MG63 (cell line): ENCODE measurements at regions not wholly inside any gene's neighbourhood (a gene's known extent, or its start where the extent isn't known, plus 50 kb on each side); places are given as distances from the start of the nearest gene placed in this dataset.
"Not testable (repeated sequence)": the region's sequence is repeated elsewhere in the genome, so short reads cannot be mapped to it uniquely, and the experiment has no call there.

ENCODE experiments used
- DNase-seq: peaks from one replicate; pipeline ENCODE4 v3.0.0-alpha.2; 2020
- H3K27me3 ChIP-seq: fragments of 250-450 bp; sonication (Bioruptor Pico); 2 replicates; pipeline ENCODE4 v1.5.1; 2020; ENCODE audit warnings: mild to moderate bottlenecking, moderate library complexity
- H3K36me3 ChIP-seq: fragments of 250-450 bp; sonication (Bioruptor Pico); 2 replicates; pipeline ENCODE4 v1.5.1; 2020; ENCODE audit warnings: mild to moderate bottlenecking, moderate library complexity
- H3K4me3 ChIP-seq: fragments of 250-450 bp; sonication (Bioruptor Pico); 2 replicates; pipeline ENCODE4 v1.5.1; 2020; ENCODE audit warnings: mild to moderate bottlenecking, moderate library complexity
- H3K9me3 ChIP-seq: fragments of 250-450 bp; sonication (Bioruptor Pico); 2 replicates; pipeline ENCODE4 v1.5.1; 2020; ENCODE audit warnings: mild to moderate bottlenecking, moderate library complexity

- H3K36me3 ChIP-seq, H3K9me3 ChIP-seq, H3K27me3 ChIP-seq, H3K4me3 ChIP-seq, DNase-seq: not testable (repeated sequence)
Observed at GRCh38 chr4:75317641-75318040, 196.6 kb downstream of the RCHY1 start.

DNA sequence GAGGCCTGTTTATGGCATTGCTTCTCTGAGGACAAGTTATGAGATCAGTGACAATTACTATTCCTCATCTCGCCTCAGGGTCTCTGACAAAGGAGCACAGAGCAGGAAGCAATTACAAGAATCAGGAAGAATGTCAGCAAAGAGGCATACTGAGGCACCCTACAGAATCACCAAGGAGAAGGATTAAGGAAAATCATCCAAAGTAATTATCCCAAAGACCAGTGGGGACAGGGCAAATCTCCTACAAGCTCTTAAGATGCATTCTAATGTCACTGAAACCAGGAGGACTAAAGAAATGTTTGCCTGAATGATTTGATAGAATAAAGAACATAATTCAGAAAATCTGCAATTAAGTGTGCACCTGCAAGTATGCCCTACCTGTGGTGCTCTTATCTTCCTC lies 206.2 kb downstream of the RCHY1 start:
- no peaks in the 10 kb centered on the region for H3K36me3 ChIP-seq
- no peak for DNase-seq
- H3K4me3 ChIP-seq, result no peak overlapping the region
- H3K27me3 ChIP-seq, result no peaks in the 10 kb centered on the region
- H3K9me3 ChIP-seq, result no peaks in the 10 kb centered on the region

- Histone ChIP-seq H3K36me3 (no peaks in the 10 kb centered on the region), H3K9me3 (no peaks in the 10 kb centered on the region), H3K4me3 (no peak overlapping the region), H3K27me3 (no peaks in the 10 kb centered on the region)
- no peak for DNase-seq
Observed at GRCh38 chr4:75306506-75306905, 207.7 kb downstream of the RCHY1 start.

- Histone ChIP-seq H3K9me3 (no peaks in the 10 kb centered on the region), H3K27me3 (no peaks in the 10 kb centered on the region), H3K4me3 (no peak overlapping the region), H3K36me3 (no peaks in the 10 kb centered on the region)
- no peak for DNase-seq
Observed at GRCh38 chr4:75302648-75303047, 211.6 kb downstream of the RCHY1 start.

GRCh38 chr4:75289914-75290582 lies 224.2 kb downstream of the RCHY1 start:
- Histone ChIP-seq H3K4me3 (no peak overlapping the region), H3K27me3 (no peaks in the 10 kb centered on the region), H3K9me3 (no peaks in the 10 kb centered on the region), H3K36me3 (no peaks in the 10 kb centered on the region)
- no peak for DNase-seq

DNA sequence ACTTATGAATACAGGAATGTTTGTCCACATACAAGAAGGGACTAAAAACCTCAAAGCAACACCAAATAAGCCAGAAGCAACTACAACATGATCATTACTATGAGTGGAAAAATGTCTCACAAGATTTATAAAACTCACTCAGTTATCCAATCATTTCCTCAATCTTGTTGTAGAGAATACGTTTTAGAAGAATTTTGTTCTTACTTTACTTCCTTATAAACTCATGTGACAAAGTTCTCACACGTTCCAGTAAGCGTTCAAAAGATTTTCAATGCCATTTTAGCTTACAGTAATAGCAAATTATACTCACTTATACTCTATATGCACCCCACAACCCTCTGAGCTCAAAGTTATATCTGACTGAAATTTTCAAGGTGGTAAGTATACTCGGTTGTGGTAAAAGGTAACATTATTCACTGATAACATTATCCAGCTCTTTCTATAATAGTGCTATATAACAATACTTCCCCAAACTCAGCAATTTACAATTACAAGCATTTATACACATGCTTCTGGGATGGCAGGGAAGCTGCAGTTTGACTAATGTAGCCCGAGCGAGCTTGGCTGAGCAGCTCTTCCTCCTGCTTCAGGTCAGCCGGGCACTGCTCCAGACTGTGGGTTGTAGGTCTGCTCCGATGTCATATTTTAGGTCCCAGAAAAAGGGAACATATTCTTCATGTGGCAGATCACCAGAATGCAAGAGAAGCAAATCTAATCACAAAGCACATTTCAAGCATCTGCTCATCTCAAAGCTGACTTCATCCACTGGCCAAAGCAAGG lies 226.3 kb downstream of the RCHY1 start:
- Histone ChIP-seq H3K4me3 (no peak overlapping the region), H3K27me3 (no peaks in the 10 kb centered on the region), H3K36me3 (no peaks in the 10 kb centered on the region), H3K9me3 (no peaks in the 10 kb centered on the region)
- no peak for DNase-seq

GRCh38 chr4:75285837-75286236 lies 228.4 kb downstream of the RCHY1 start:
- Histone ChIP-seq H3K9me3 (no peaks in the 10 kb centered on the region), H3K27me3 (no peaks in the 10 kb centered on the region), H3K4me3 (no peak overlapping the region), H3K36me3 (no peaks in the 10 kb centered on the region)
- DNase-seq, result no peak

DNA sequence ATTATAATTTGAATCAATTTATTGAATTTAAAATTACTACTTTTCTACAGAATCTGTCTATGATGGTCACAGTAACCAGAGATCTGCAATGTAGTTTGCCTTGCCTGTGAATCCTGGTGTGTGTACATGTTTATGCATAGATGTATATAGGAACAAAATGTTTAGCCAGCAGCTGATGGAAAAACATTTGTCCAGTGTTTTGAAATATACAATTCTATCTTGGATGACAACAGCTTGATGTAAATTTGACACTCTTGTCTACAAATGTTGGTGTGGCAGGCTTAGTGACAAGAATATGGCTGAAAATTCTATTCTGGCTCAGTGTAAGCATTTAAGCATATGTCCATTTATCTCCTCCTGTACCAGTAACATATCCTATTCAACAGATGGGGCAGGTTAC lies 229.4 kb downstream of the RCHY1 start:
- Histone ChIP-seq H3K27me3 (no peaks in the 10 kb centered on the region), H3K4me3 (no peak overlapping the region), H3K36me3 (no peaks in the 10 kb centered on the region), H3K9me3 (no peaks in the 10 kb centered on the region)
- DNase-seq, result no peak

DNA sequence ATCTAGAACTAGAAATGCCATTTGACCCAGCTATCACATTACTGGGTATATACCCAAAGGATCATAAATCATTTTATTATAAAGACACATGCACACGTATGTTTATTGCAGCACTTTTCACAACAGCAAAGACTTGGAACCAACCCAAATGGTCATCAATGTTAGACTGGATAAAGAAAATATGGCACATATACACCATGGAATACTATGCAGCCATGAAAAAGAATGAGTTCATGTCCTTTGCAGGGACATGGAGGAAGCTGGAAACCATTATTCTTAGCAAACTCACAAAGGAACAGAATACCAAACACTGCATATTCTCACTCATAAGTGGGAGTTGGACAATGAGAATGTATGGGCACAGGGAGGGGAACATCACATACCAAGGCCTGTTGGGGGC lies 233.7 kb downstream of the RCHY1 start:
- H3K27me3 ChIP-seq, DNase-seq, H3K4me3 ChIP-seq, H3K36me3 ChIP-seq, H3K9me3 ChIP-seq: not testable (repeated sequence)

- Histone ChIP-seq H3K9me3 (no peaks in the 10 kb centered on the region), H3K4me3 (no peak overlapping the region), H3K36me3 (no peaks in the 10 kb centered on the region), H3K27me3 (no peaks in the 10 kb centered on the region)
- no peak for DNase-seq
Observed at GRCh38 chr4:75259306-75259705, 254.9 kb downstream of the RCHY1 start.

DNA sequence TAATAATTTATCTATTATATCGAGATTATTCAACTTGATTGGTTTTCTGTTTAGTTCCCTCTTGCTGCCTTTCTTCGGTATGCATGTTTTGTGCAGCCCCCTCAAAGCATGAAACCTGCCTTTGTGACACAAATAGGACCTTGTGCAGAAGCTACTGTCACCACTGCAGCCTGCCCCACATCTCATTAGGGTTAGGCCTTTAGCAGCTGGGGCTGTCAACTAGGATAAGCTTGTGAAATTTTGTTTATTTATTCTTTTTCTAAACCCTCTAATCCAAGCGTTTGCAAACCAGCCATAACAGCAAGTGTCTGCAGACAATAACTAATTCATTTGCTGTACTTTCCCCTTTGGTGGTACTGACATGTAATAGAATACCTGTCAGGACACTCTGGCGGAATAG lies 258.9 kb downstream of the RCHY1 start:
- no peaks in the 10 kb centered on the region for H3K27me3 ChIP-seq
- DNase-seq, result no peak
- no peak overlapping the region for H3K4me3 ChIP-seq
- no peaks in the 10 kb centered on the region for H3K36me3 ChIP-seq
- H3K9me3 ChIP-seq, result no peaks in the 10 kb centered on the region

DNA sequence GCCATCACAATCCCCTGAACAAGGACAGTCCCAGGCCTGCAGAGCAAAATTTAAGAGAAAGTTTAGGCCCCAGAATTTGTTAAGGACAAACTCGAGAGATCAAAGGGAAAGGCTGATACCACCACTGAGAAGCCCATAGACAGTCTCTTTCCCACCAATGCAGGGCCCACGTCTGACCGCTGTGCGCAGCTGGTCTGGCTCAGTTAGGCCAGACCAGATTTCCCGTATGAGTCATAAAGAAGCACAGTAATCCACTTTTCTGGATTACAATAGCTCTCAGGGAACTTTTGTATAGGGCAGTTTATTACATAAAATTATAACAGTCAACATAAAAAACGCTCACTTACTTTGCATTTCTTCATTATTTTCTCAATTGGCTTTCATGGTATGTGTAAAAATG lies 259.5 kb downstream of the RCHY1 start:
- peak; percentile 2 for DNase-seq
- H3K36me3 ChIP-seq, result no peaks in the 10 kb centered on the region
- H3K9me3 ChIP-seq, result no peaks in the 10 kb centered on the region
- no peak overlapping the region for H3K4me3 ChIP-seq
- H3K27me3 ChIP-seq, result no peaks in the 10 kb centered on the region

GRCh38 chr4:75253094-75253493 lies 261.1 kb downstream of the RCHY1 start:
- H3K9me3 ChIP-seq, H3K36me3 ChIP-seq, DNase-seq, H3K4me3 ChIP-seq, H3K27me3 ChIP-seq: not testable (repeated sequence)

- Histone ChIP-seq H3K4me3 (no peak overlapping the region), H3K9me3 (no peaks in the 10 kb centered on the region), H3K27me3 (no peaks in the 10 kb centered on the region), H3K36me3 (no peaks in the 10 kb centered on the region)
- DNase-seq, result no peak
Observed at GRCh38 chr4:75251547-75251946, 262.7 kb downstream of the RCHY1 start.

DNA sequence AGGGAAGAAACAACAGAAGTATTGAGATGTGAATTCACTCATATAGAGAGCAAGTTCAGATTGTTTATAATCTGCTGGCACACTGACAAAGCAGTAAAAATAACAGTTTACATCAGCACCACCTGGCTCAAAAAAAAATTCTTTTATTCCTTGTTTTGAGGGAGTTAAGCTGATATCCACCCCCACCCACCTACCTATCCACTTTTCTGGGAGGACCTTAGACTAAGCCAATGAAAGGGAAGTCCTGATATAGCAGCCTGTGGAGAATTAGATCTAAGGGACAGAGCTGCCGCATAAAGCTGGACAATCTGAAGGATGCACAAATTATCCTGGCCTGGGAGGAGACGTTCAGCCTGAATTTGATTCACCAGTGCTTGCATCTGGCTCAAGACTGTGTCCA lies 264.5 kb downstream of the RCHY1 start:
- H3K36me3 ChIP-seq, result no peaks in the 10 kb centered on the region
- no peak overlapping the region for H3K4me3 ChIP-seq
- DNase-seq, result no peak
- no peaks in the 10 kb centered on the region for H3K9me3 ChIP-seq
- H3K27me3 ChIP-seq, result no peaks in the 10 kb centered on the region

GRCh38 chr4:75248770-75249407 lies 265.3 kb downstream of the RCHY1 start:
- no peaks in the 10 kb centered on the region for H3K9me3 ChIP-seq
- no peak for DNase-seq
- H3K27me3 ChIP-seq, result no peaks in the 10 kb centered on the region
- no peaks in the 10 kb centered on the region for H3K36me3 ChIP-seq
- no peak overlapping the region for H3K4me3 ChIP-seq

- H3K27me3 ChIP-seq, result no peaks in the 10 kb centered on the region
- H3K9me3 ChIP-seq, result no peaks in the 10 kb centered on the region
- DNase-seq, result no peak
- H3K36me3 ChIP-seq, result no peaks in the 10 kb centered on the region
- H3K4me3 ChIP-seq, result no peak overlapping the region
Observed at GRCh38 chr4:75244325-75244724, 269.9 kb downstream of the RCHY1 start.

DNA sequence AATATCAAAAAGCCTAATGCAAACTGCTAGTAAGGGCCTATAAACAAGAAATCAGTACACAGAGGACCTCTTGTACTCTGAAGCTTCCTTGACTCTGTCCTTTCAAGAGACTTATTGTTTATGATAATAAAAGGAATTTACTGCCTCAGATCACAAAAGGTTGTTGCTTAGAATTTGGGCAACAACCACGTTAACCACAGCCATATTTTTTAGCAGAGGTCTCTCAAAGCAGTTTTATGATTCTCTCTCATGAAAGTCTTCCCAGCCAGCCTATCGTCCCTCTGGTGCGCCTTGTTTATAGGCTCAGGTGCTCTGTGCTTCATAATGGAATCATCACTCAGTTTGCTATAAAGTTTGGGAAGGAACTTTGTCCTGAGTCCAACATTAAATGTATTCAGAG lies 270.6 kb downstream of the RCHY1 start:
- DNase-seq, result no peak
- H3K27me3 ChIP-seq, result no peaks in the 10 kb centered on the region
- H3K36me3 ChIP-seq, result no peaks in the 10 kb centered on the region
- H3K9me3 ChIP-seq, result no peaks in the 10 kb centered on the region
- H3K4me3 ChIP-seq, result no peak overlapping the region
